Lower lobe of right lung (tissue), 2 donors: ENCODE measurements at regions not wholly inside any gene's neighbourhood (a gene's known extent, or its start where the extent isn't known, plus 50 kb on each side); places are given as distances from the start of the nearest gene placed in this dataset.

Source experiments
- ATAC-seq, 2 donors: fragments of 200-7000 bp; cut with Tn5 transposase; one replicate each; pipeline ENCODE4 v1.9.1; 2020 to 2022; ENCODE audit warnings: mild to moderate bottlenecking in 2 of 2, moderate library complexity in 2 of 2
- DNase-seq: peaks from one replicate; pipeline ENCODE4 v3.0.0-alpha.2; 2020
- H3K27ac ChIP-seq: fragments of 200-600 bp; one replicate; pipeline ENCODE4 v1.8.0; 2022
- H3K27me3 ChIP-seq: fragments of 200-600 bp; one replicate; pipeline ENCODE4 v1.8.0; 2022; ENCODE audit warnings: low read depth
- H3K36me3 ChIP-seq: fragments of 200-600 bp; one replicate; pipeline ENCODE4 v1.8.0; 2022; ENCODE audit warnings: mild to moderate bottlenecking
- H3K4me1 ChIP-seq: fragments of 200-600 bp; one replicate; pipeline ENCODE4 v1.8.0; 2022
- H3K4me3 ChIP-seq: fragments of 200-600 bp; one replicate; pipeline ENCODE4 v1.8.0; 2022; ENCODE audit warnings: mild to moderate bottlenecking
- H3K9me3 ChIP-seq: fragments of 200-600 bp; one replicate; pipeline ENCODE4 v1.8.0; 2022
- CTCF ChIP-seq: fragments of 200-600 bp; IDR thresholded peaks from one replicate; pipeline ENCODE4 v1.8.0; 2022; ENCODE audit warnings: antibody characterized with exemption, mild to moderate bottlenecking
- intact Hi-C: fragments of 100-400 bp; cut with DNase I; formaldehyde crosslinking; loops from one replicate; pipeline ENCODE4 v1.11.0; 2022
- donor health status: DM: no; HTN: yes; CAD: no; lungs with severe emphysema.

- no peaks in the 10 kb centered on the region for H3K9me3 ChIP-seq
- H3K27me3 ChIP-seq = peaks cover 34% of the 10 kb centered on the region
- ATAC-seq (peak in 1 of 2 donors; percentile 16), DNase-seq (no peak)
- intact Hi-C loops = no loop called here
- H3K36me3 ChIP-seq = no peaks in the 10 kb centered on the region
- H3K27ac ChIP-seq = no peak overlapping the region
- no peak overlapping the region for H3K4me3 ChIP-seq
- no peaks in the 10 kb centered on the region for H3K4me1 ChIP-seq
- no peak for TF ChIP-seq CTCF
These were observed 855.9 kb downstream of the TBC1D22A start for GRCh38 chr22:47618180-47619010.

DNA sequence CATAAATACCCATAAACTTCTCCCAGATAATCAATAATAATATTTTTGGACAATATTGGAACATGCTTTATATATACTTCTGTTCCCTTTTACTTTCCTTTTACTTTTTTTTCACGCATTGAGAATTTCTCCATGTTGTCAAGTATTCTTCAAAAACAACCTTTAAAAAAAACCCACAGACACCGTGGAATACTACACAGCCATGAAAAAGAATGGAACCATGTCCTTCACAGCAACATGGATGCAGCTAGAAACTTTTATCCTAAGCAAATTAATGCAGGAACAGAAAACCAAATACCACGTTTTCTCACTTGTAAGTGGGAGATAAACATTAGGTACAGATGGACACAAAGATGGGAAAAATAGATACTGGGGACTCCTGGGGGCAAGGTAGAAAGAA, 854.7 kb downstream of the TBC1D22A start:
- H3K27ac ChIP-seq = no peak overlapping the region
- H3K36me3 ChIP-seq = no peaks in the 10 kb centered on the region
- intact Hi-C loops = no loop called here
- no peak for ATAC-seq
- no peak overlapping the region for H3K4me3 ChIP-seq
- H3K9me3 ChIP-seq = no peaks in the 10 kb centered on the region
- DNase-seq = no peak
- no peak for TF ChIP-seq CTCF
- H3K4me1 ChIP-seq = no peaks in the 10 kb centered on the region
- H3K27me3 ChIP-seq = peaks cover 28% of the 10 kb centered on the region

DNA sequence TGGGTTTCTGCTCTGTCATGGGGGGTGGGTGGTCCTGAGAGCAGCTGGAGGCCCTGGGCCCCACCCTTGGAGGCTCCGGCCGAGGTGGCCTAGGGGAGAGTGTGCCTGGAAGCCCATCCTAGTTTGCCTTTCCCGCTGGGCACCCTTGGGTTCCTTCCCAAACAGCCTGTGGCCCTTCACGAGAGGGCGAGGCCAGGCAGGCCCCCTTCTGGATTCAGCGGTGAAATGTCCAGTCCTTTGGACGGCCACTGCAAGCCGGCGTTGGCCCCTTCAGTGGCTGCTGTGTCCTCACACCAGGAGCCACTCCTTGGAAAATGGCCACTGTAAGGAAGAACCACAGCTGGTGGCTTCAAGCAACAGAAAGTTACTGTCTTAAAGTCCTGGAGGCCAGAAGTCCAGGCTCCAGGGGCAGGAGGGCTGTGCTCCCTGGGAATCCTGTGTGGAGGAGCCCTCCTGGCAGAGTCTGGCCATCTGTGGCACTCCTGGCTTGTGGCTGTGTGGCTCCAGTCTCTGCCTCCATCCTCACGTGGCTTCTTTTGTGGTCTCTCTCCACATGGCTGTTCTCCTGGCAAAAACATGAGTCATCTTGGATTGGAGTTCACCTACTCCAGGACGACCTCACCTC, 854.1 kb downstream of the TBC1D22A start:
- ATAC-seq = no peak
- Histone ChIP-seq H3K27me3 (peaks cover 27% of the 10 kb centered on the region), H3K4me1 (no peaks in the 10 kb centered on the region), H3K9me3 (no peaks in the 10 kb centered on the region), H3K27ac (no peak overlapping the region), H3K36me3 (no peaks in the 10 kb centered on the region), H3K4me3 (no peak overlapping the region)
- intact Hi-C loops = no loop called here
- no peak for TF ChIP-seq CTCF
- no peak for DNase-seq

GRCh38 chr22:47615051-47615450, 852.6 kb downstream of the TBC1D22A start:
- intact Hi-C loops = no loop called here

More at GRCh38 chr22:47615051-47615450, 852.6 kb downstream of the TBC1D22A start:
- TF ChIP-seq CTCF = no peak
- Histone ChIP-seq H3K4me3 (no peak overlapping the region), H3K27ac (no peak overlapping the region), H3K36me3 (no peaks in the 10 kb centered on the region), H3K9me3 (no peaks in the 10 kb centered on the region), H3K4me1 (no peaks in the 10 kb centered on the region), H3K27me3 (peaks cover 18% of the 10 kb centered on the region)
- DNase-seq (no peak), ATAC-seq (peak in 1 of 2 donors; percentile 7)
